Astrocyte (in vitro differentiated cells and primary cell): ENCODE measurements at regions not wholly inside any gene's neighbourhood (a gene's known extent, or its start where the extent isn't known, plus 50 kb on each side); places are given as distances from the start of the nearest gene placed in this dataset.

Experiments used
- CTCF ChIP-seq: IDR thresholded peaks from 2 replicates; pipeline ENCODE4 v1.5.1; 2011; ENCODE audit warnings: low read depth, mild to moderate bottlenecking, inconsistent platforms, low read length, moderate library complexity; ENCODE audit not compliant: insufficient read depth
- EZH2 ChIP-seq: IDR thresholded peaks from 2 replicates; pipeline ENCODE4 v1.6.1; 2012; ENCODE audit warnings: mild to moderate bottlenecking, low read length, inconsistent platforms; ENCODE audit not compliant: insufficient read depth

- no peak for TF ChIP-seq CTCF
- no peak for TF ChIP-seq EZH2
Measured at GRCh38 chr6:135753196-135753595, 98.3 kb upstream of the PDE7B start.
